ENCODE measurements at regions not wholly inside any gene's neighbourhood (a gene's known extent, or its start where the extent isn't known, plus 50 kb on each side); places are given as distances from the start of the nearest gene placed in this dataset.

DNA sequence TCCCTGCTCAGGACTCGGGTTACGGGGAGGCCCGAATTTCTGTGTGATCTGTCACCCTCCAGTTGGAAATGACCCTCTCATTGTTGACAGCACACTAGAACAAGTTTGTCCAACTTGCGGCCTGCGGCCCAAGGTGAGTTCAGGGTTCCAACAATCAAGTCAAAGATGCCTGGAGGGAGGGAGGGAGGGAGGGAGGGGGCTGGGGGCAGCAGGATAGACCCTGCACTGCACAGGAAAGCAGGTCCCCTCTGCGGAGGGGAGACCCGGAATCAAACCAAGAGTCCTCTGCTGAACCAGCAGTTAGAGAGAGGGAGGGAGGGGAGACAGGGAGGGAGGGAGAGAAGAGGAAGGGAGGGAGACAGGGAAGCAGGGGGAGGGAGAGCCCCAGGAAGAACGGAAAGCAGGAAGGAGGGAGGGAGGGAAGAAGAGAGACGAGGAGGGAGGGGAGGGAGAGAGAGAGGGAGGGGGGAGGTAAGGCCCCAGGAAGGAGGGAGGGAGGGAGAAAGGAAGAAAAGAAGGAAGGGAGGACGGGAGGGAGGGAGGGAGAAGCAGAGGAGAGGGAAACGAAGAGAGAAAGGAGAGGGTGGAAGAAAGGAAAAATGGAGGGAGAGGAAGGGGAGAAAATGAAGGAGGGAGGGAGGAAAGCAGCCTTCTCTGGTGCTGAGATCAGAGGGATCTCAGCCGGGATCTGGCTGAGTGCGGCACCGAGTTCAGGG is 96.7 kb upstream of the CDH5 start:
- DNase-seq (ENCODE audit: extremely low read depth in 1 of 11, low read depth in 9 of 11, low spot score in 4 of 11): peak in 3 of 11 donors; percentile 40 to 65 (median 54)

- DNase-seq (ENCODE audit: extremely low read depth in 1 of 11, low read depth in 9 of 11, low spot score in 4 of 11): no peak
Measured at GRCh38 chr16:66267292-66268014, 99.0 kb upstream of the CDH5 start.

DNA sequence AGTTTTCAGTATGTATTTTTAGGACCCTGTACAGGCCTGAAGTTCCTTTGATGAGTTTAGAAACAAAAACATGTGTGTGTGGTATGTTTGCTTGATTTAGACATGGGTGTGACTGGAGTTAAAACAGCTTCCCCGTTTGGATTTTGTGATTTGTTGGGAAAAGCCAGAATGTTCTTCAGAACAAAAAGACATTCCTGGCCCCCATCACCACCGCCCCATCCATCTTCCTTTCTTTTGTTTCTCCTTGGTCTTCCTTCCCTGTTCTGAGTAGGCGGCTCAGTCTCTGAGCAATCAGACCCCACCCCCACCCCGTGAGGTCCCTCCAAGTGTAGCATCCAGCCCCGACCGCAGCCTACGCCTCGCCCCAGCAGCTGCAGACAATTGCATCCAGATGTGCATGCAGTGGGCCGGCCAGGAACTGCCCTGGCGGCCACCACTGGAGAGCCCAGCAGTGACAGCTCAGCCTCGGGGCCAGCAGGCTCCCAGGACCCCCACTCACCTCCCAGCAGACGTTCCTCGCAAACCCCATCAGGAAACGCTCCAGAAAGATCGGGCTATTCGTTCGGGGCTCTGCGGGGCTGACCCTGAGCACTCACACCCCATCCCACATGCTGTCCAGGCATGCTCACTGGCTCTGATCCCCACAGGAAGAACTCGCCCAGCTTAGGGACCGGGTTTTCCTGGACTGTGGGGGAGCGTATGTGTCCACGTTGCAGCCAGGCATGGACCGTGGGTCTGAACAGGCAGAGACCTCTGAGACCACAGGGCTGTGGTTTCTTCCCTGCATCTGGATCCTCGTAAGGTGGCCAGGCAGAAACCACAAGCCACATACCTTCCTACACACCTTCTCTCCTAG is 99.8 kb upstream of the CDH5 start:
- peak in 7 of 11 donors; percentile 58 to 76 (median 69) for DNase-seq (ENCODE audit: extremely low read depth in 1 of 11, low read depth in 9 of 11, low spot score in 4 of 11)

DNA sequence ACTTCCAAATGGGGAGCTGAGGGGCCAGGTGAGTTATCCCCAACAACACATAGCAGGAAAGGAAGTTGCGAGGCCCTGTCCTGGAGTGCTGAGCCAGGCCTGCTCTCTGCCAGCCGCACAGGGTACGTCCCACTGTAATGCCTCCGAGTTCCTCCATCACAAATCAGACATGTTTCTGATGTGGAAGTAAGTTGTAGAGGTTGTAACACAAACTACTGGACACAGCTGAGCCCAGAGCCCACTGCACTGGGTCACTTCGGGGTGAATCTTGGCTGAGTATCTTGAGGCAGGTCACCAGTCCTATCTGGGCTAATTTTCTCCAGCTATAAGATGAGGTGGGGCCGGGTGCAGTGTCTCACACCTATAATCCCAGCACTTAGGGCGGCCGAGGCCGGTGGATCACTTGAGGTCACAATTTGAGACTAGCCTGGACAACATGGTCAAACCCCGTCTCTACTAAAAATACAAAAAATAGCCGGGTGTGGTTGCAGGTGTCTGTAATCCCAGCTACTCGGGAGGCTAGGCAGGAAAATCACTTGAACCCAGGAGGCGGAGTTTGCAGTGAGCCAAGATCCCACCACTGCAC is 100.8 kb upstream of the CDH5 start:
- DNase-seq (ENCODE audit: extremely low read depth in 1 of 11, low read depth in 9 of 11, low spot score in 4 of 11): no peak

DNA sequence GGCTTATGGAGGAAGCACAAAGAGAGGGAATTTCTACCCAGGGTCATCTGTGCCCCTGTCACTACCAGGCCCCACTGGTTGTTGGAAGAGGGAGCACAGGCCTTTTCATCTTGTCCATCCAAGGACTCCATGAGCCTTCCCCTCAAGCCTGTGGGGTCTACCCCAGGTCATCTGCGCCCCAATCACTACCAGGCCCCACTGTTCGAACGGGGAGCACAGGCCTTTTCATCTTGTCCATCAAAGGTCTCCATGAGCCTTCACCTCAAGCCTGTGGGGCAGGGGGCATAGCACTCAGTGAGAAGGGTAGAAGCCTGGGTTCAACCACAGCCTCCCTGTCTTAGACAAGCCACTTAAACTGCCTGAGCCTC is 101.5 kb upstream of the CDH5 start:
- no peak for DNase-seq (ENCODE audit: extremely low read depth in 1 of 11, low read depth in 9 of 11, low spot score in 4 of 11)

DNA sequence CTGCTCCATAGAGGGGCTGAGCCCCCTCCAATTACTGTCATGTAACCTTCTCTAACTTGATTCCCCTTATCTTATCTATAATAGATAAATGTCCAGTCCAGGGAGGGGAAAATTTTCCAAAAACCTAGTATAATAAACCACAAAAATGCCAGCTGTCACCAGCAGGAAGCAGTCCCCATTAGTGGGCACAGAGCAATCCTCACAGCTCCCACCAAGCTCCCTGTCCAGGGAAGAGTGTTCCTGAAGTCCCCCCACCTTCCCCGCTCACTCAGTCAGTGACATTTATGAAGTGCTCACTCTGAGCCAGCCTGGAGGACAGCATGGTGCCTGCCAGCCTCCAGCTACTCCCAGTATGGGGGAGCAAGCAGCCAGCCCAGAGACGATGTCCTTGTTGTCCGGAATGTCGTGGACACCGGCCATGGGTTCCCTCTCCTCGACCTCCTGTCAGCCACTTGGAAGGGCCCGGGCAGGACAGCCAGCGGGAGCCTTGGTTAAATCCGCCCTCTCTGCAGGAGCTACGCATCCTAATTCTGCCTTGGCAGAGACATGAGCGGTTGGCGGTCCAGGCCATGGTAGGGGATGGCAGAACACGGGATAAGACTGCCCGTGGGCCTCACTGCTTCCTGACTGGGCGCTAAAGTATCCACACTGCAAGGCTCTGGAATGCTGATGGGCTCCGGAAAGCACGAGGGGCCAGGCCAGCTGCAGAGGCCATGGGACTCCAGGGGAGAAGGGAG is 102.0 kb upstream of the CDH5 start:
- DNase-seq (ENCODE audit: extremely low read depth in 1 of 11, low read depth in 9 of 11, low spot score in 4 of 11): no peak

DNA sequence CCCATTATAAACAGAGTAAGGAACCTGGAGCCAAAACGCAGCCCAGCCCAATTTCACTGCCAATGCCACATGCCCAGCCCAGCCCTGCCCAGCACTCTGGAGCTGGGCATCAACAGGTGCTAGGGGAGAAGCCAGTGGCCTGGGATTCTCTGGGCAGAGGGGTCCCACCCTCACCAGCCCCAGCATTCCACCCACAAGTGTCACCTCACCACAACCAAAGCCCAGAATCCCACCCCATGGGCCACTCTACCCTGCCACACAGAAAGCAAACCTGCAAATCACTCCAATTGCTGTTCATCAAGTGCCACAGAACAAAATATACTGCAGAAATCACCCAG is 102.5 kb upstream of the CDH5 start:
- DNase-seq (ENCODE audit: extremely low read depth in 1 of 11, low read depth in 9 of 11, low spot score in 4 of 11): no peak

DNA sequence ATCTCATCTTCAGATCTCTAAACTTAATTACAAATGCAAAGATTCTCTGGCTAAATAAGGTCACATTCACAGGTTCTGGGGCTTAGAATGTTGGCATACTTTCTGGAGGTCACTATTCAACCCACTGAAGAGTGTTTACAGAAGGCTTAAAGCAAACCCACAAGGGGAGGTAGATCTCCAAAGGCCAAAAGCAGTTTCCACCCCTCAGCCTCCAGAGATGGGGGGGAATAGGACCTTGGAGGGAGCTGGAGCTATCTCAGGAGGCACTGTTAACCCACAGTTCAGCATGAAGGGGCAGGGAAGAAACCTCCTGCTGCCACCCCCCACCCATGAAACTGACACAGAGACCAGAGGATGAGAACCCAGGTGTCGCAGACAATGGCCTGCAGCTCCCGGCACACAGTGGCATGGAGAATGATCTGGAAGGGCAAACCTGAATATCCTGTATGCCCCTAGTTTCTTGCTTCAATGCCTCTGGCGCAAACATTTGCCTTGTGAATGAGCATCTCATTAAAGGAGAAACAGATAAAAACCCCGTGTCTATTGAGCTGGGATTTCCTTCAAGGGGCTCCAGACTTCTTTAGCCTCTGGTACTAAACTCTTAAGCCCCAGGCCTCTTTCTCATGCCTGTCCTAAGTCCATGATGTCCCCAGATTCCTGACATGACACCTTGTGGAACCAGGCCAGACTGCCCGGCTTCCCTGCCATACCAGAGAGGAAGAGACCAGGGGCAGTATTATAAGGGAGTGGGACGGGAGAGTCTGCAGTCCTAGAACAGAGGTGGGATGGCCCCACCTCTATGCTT is 103.1 kb upstream of the CDH5 start:
- no peak for DNase-seq (ENCODE audit: extremely low read depth in 1 of 11, low read depth in 9 of 11, low spot score in 4 of 11)

- DNase-seq (ENCODE audit: extremely low read depth in 1 of 11, low read depth in 9 of 11, low spot score in 4 of 11): no peak
Measured at GRCh38 chr16:66262253-66263167, 104.0 kb upstream of the CDH5 start.

- no peak for DNase-seq (ENCODE audit: extremely low read depth in 1 of 11, low read depth in 9 of 11, low spot score in 4 of 11)
Measured at GRCh38 chr16:66261826-66262225, 104.7 kb upstream of the CDH5 start.

GRCh38 chr16:66260522-66261254 is 105.8 kb upstream of the CDH5 start:
- no peak for DNase-seq (ENCODE audit: extremely low read depth in 1 of 11, low read depth in 9 of 11, low spot score in 4 of 11)

GRCh38 chr16:66258916-66259845 is 107.3 kb upstream of the CDH5 start:
- DNase-seq (ENCODE audit: extremely low read depth in 1 of 11, low read depth in 9 of 11, low spot score in 4 of 11): no peak

GRCh38 chr16:66256919-66257318 is 109.6 kb upstream of the CDH5 start:
- no peak for DNase-seq (ENCODE audit: extremely low read depth in 1 of 11, low read depth in 9 of 11, low spot score in 4 of 11)

- DNase-seq (ENCODE audit: extremely low read depth in 1 of 11, low read depth in 9 of 11, low spot score in 4 of 11): no peak
Measured at GRCh38 chr16:66255647-66256046, 110.8 kb upstream of the CDH5 start.

DNA sequence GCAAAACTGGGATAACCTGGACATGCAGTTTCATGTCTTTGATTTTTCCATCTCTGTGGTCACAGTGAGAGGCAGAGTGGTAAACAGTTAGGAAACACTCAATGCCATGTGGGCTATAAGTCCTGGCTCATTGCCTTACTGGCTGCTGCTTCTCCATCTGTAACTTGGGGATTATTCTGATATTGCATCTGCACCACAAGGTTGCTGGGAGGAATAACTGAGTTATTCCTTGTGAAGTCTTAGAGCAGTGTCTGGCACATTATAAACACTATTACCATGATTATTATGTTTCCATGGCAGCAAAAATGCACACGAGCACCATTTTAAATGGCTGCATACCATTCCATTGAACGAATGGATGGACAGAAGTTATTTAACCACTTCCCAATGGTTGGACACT is 111.7 kb upstream of the CDH5 start:
- no peak for DNase-seq (ENCODE audit: extremely low read depth in 1 of 11, low read depth in 9 of 11, low spot score in 4 of 11)

DNA sequence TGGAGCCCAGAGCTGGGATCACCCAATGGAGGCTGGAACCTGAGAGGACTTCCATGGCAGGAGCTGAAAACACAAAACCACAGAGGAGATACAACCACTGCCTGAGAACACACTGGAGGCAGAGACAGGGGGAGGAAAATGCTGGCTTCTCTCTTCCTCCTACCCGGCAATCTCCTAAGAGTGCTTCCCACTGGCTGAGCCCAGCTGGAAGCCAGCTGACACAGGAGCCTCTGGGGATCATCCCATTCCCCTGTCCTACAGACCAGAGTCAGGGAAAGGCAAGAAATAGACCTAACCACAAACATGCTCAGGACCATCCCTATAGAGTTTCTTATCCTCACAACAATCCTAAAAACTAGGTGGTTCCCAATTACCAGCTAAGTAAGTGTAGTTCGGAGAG is 112.4 kb upstream of the CDH5 start:
- DNase-seq (ENCODE audit: extremely low read depth in 1 of 11, low read depth in 9 of 11, low spot score in 4 of 11): no peak

Measured in renal cortex interstitium (tissue), 11 donors.